ENCODE measurements at regions not wholly inside any gene's neighbourhood (a gene's known extent, or its start where the extent isn't known, plus 50 kb on each side); places are given as distances from the start of the nearest gene placed in this dataset.

DNA sequence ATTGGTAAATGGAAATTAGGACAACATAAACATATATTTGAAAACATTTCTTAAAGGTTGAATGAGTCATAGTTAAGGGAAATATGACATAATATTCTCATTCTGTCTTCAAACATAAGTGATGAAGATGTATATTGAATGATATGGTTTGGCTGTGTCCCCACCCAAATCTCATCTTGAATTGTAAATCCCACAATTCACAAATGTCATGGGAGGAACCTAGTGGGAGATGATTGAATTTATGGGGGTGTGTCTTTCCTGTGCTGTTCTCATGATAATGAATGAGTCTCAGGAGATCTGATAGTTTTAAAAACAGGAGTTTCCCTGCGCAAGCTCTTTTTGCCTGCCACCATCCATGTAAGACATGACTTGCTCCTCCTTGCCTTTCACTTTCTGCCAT, 104.4 kb upstream of the MPDZ start:
- TF ChIP-seq PATZ1 (CRISPR knock-in tag; IDR thresholded peaks at IDR 0.05; ENCODE audit: borderline replicate concordance) (no peak), ZNF8 (CRISPR knock-in tag; IDR thresholded peaks at IDR 0.05) (no peak), ZC3H10 (CRISPR knock-in tag; IDR thresholded peaks at IDR 0.05) (no peak), ZFP30 (CRISPR knock-in tag; IDR thresholded peaks at IDR 0.05) (no peak), RARB (CRISPR knock-in tag; IDR thresholded peaks at IDR 0.05) (no peak), CREB5 (CRISPR knock-in tag; IDR thresholded peaks at IDR 0.05; ENCODE audit: low read depth) (no peak), ARNTL (CRISPR knock-in tag; IDR thresholded peaks at IDR 0.05; ENCODE audit: borderline replicate concordance, low read depth) (no peak), BACH2 (CRISPR knock-in tag; IDR thresholded peaks at IDR 0.05; ENCODE audit: borderline replicate concordance) (no peak), ESRRG (CRISPR knock-in tag; IDR thresholded peaks at IDR 0.05) (no peak), OSR1 (CRISPR knock-in tag; IDR thresholded peaks at IDR 0.05) (no peak), CSRNP3 (CRISPR knock-in tag; IDR thresholded peaks at IDR 0.05) (no peak), ZFP3 (CRISPR knock-in tag; IDR thresholded peaks at IDR 0.05) (no peak), TOX (CRISPR knock-in tag; IDR thresholded peaks at IDR 0.05; ENCODE audit: borderline replicate concordance) (no peak), SNAI2 (CRISPR knock-in tag; IDR thresholded peaks at IDR 0.05) (no peak)
- TF ChIP-seq, protein P1, sequence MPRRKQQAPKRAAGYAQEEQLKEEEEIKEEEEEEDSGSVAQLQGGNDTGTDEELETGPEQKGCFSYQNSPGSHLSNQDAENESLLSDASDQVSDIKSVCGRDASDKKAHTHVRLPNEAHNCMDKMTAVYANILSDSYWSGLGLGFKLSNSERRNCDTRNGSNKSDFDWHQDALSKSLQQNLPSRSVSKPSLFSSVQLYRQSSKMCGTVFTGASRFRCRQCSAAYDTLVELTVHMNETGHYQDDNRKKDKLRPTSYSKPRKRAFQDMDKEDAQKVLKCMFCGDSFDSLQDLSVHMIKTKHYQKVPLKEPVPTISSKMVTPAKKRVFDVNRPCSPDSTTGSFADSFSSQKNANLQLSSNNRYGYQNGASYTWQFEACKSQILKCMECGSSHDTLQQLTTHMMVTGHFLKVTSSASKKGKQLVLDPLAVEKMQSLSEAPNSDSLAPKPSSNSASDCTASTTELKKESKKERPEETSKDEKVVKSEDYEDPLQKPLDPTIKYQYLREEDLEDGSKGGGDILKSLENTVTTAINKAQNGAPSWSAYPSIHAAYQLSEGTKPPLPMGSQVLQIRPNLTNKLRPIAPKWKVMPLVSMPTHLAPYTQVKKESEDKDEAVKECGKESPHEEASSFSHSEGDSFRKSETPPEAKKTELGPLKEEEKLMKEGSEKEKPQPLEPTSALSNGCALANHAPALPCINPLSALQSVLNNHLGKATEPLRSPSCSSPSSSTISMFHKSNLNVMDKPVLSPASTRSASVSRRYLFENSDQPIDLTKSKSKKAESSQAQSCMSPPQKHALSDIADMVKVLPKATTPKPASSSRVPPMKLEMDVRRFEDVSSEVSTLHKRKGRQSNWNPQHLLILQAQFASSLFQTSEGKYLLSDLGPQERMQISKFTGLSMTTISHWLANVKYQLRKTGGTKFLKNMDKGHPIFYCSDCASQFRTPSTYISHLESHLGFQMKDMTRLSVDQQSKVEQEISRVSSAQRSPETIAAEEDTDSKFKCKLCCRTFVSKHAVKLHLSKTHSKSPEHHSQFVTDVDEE (CRISPR knock-in tag; IDR thresholded peaks at IDR 0.05), result no peak
- ATAC-seq, result no peak

DNA sequence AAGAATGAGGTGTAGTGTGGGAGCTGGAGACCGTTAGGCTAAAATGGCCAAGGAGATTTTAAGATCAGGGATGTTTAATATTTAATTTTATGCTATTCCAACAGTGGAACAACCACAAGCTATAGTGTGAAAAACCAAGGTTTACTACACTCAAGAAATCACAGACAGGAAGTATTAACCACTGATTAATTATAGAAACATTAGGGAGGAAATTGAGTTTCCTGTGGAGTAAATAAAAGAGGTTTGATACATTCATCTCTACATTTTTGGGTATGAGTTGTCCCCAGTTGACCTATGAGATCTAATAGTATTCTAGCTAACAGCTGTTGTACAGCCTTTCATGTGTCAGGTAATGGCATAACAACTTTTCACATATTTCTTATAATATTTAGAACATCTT, 103.7 kb upstream of the MPDZ start:
- ATAC-seq, result no peak
- TF ChIP-seq TCF4 (CRISPR knock-in tag; IDR thresholded peaks at IDR 0.05; ENCODE audit: borderline replicate concordance), result no peak
- TF ChIP-seq SNAI2 (CRISPR knock-in tag; IDR thresholded peaks at IDR 0.05), result no peak
- TF ChIP-seq ISL1 (CRISPR knock-in tag; IDR thresholded peaks at IDR 0.05), result no peak
- TF ChIP-seq PATZ1 (CRISPR knock-in tag; IDR thresholded peaks at IDR 0.05; ENCODE audit: borderline replicate concordance), result no peak
- no peak for TF ChIP-seq ZNF565 (CRISPR knock-in tag; conservative IDR thresholded peaks at IDR 0.05; ENCODE audit: low read depth)
- TF ChIP-seq TOX (CRISPR knock-in tag; IDR thresholded peaks at IDR 0.05; ENCODE audit: borderline replicate concordance), result no peak
- no peak for TF ChIP-seq BACH2 (CRISPR knock-in tag; IDR thresholded peaks at IDR 0.05; ENCODE audit: borderline replicate concordance)
- TF ChIP-seq ZNF8 (CRISPR knock-in tag; IDR thresholded peaks at IDR 0.05), result no peak
- no peak for TF ChIP-seq CSRNP3 (CRISPR knock-in tag; IDR thresholded peaks at IDR 0.05)
- no peak for TF ChIP-seq ZFP3 (CRISPR knock-in tag; IDR thresholded peaks at IDR 0.05)
- no peak for TF ChIP-seq ZNF70 (CRISPR knock-in tag; IDR thresholded peaks at IDR 0.05)
- TF ChIP-seq OSR1 (CRISPR knock-in tag; IDR thresholded peaks at IDR 0.05), result no peak
- no peak for TF ChIP-seq PPARA (CRISPR knock-in tag; IDR thresholded peaks at IDR 0.05; ENCODE audit: borderline replicate concordance)
- no peak for TF ChIP-seq CREB5 (CRISPR knock-in tag; IDR thresholded peaks at IDR 0.05; ENCODE audit: low read depth)
- TF ChIP-seq POU6F1 (CRISPR knock-in tag; IDR thresholded peaks at IDR 0.05; ENCODE audit: borderline replicate concordance, low read depth), result no peak
- no peak for TF ChIP-seq ESRRG (CRISPR knock-in tag; IDR thresholded peaks at IDR 0.05)
- TF ChIP-seq GLIS3 (CRISPR knock-in tag; IDR thresholded peaks at IDR 0.05), result no peak

Measured in SK-N-SH treated with all-trans-retinoic acid at 6 μM for 48 hours (cell line).